Keratinocyte (primary cell): ENCODE measurements at regions not wholly inside any gene's neighbourhood (a gene's known extent, or its start where the extent isn't known, plus 50 kb on each side); places are given as distances from the start of the nearest gene placed in this dataset.

Experiments
- DNase-seq: peaks from one replicate; pipeline ENCODE4 v3.0.0-alpha.2; 2011; ENCODE audit warnings: low read depth, missing footprints, low spot score
- FAIRE-seq: peaks from 2 replicates; lab custom pipeline; 2011; peaks lifted over from hg19 to GRCh38; lab: Jason Lieb, UNC
- H2AFZ ChIP-seq: 2 replicates; pipeline ENCODE4 v1.6.0; 2012; ENCODE audit warnings: low read length, control low read depth, inconsistent platforms; ENCODE audit not compliant: control insufficient read depth
- H3K27ac ChIP-seq: 2 replicates; pipeline ENCODE4 v1.5.1; 2011; ENCODE audit warnings: low read length; ENCODE audit not compliant: control insufficient read depth, insufficient read depth
- H3K27me3 ChIP-seq: 3 replicates; pipeline ENCODE4 v1.6.0; 2011; ENCODE audit warnings: low read length; ENCODE audit not compliant: control insufficient read depth, insufficient read depth; ENCODE audit errors: extremely low read depth
- H3K36me3 ChIP-seq, 2 experiments: 2 replicates in 1 of 2; 3 replicates in 1 of 2; pipeline ENCODE4 v1.5.1; 2011; ENCODE audit warnings: low read length in 2 of 2, mild to moderate bottlenecking in 1 of 2; ENCODE audit not compliant: control insufficient read depth in 2 of 2, insufficient read depth in 2 of 2; ENCODE audit errors: extremely low read depth in 1 of 2
- H3K4me1 ChIP-seq: 3 replicates; pipeline ENCODE4 v1.5.1; 2011; ENCODE audit warnings: low read length; ENCODE audit not compliant: control insufficient read depth, insufficient read depth; ENCODE audit errors: extremely low read depth
- H3K4me2 ChIP-seq: 3 replicates; pipeline ENCODE4 v1.6.0; 2011; ENCODE audit warnings: low read depth, low read length; ENCODE audit not compliant: control insufficient read depth, insufficient read depth; ENCODE audit errors: extremely low read depth
- H3K4me3 ChIP-seq, 3 experiments: fragments of 200-600 bp in 1 of 3; sonication (generic) in 1 of 3; 2 replicates in 2 of 3; 3 replicates in 1 of 3; pipeline ENCODE4 v1.5.1; 2011 to 2016; ENCODE audit warnings: low read length in 3 of 3, mild to moderate bottlenecking in 3 of 3, control low read depth in 2 of 3, inconsistent platforms in 1 of 3, low read depth in 1 of 3, mixed read lengths in 1 of 3, mixed run types in 1 of 3, moderate library complexity in 1 of 3; ENCODE audit not compliant: control insufficient read depth in 2 of 3, insufficient read depth in 2 of 3; ENCODE audit errors: extremely low read depth in 1 of 3
- H3K79me2 ChIP-seq: 2 replicates; pipeline ENCODE4 v1.6.0; 2012; ENCODE audit warnings: low read length; ENCODE audit not compliant: control insufficient read depth, insufficient read depth
- H3K9ac ChIP-seq: 3 replicates; pipeline ENCODE4 v1.6.0; 2011; ENCODE audit warnings: low read length; ENCODE audit not compliant: control insufficient read depth, insufficient read depth; ENCODE audit errors: extremely low read depth
- H3K9me1 ChIP-seq: 3 replicates; pipeline ENCODE4 v1.6.0; 2011; ENCODE audit warnings: low read length; ENCODE audit not compliant: control insufficient read depth, insufficient read depth; ENCODE audit errors: extremely low read depth
- H3K9me3 ChIP-seq: 2 replicates; pipeline ENCODE4 v1.5.1; 2012; ENCODE audit warnings: low read depth, low read length; ENCODE audit not compliant: control insufficient read depth
- H4K20me1 ChIP-seq: 3 replicates; pipeline ENCODE4 v1.6.0; 2011; ENCODE audit warnings: low read length; ENCODE audit not compliant: control insufficient read depth, insufficient read depth; ENCODE audit errors: extremely low read depth
- CTCF ChIP-seq, 3 experiments: IDR thresholded peaks in 1 of 3; conservative IDR thresholded peaks in 1 of 3; optimal IDR thresholded peaks in 1 of 3; 2 replicates in 2 of 3; 3 replicates in 1 of 3; pipeline versions ENCODE3 to v1.5.1; 2011; ENCODE audit warnings: low read length in 3 of 3, mild to moderate bottlenecking in 3 of 3, moderate library complexity in 2 of 3, control low read depth in 1 of 3, inconsistent platforms in 1 of 3; ENCODE audit not compliant: insufficient read depth in 2 of 3; ENCODE audit errors: extremely low read depth in 1 of 3
- EZH2 ChIP-seq: IDR thresholded peaks from one replicate; pipeline ENCODE4 v1.6.1; 2012; ENCODE audit warnings: inconsistent platforms, mild to moderate bottlenecking, low read length, moderate library complexity
- dilution Hi-C: fragments of 300-500 bp; cut with MboI; formaldehyde crosslinking; loops from one replicate; pipeline ENCODE4 v1.7.0; 2020; ENCODE audit warnings: low sequenced_read_pairs; ENCODE audit not compliant: extremely low pct_ligation_motif_present

GRCh38 chr5:54362434-54362833 lies 52.1 kb upstream of the ARL15 start:
- DNase-seq, result no peak
- no peaks in the 10 kb centered on the region for H3K79me2 ChIP-seq
- no peak overlapping the region for H2AFZ ChIP-seq
- no peaks in the 10 kb centered on the region for H3K36me3 ChIP-seq
- H3K4me1 ChIP-seq, result peaks cover 19% of the 10 kb centered on the region
- H3K4me2 ChIP-seq, result no peak overlapping the region
- H3K27ac ChIP-seq, result no peak overlapping the region
- no peaks in the 10 kb centered on the region for H3K27me3 ChIP-seq
- no peaks in the 10 kb centered on the region for H3K9me3 ChIP-seq
- no peak for TF ChIP-seq CTCF (optimal IDR thresholded peaks at IDR 0.05 in 1 of 3, IDR thresholded peaks at IDR 0.05 in 1 of 3, conservative IDR thresholded peaks at IDR 0.05 in 1 of 3; ENCODE audit: extremely low read depth in 1 of 3, insufficient read depth in 2 of 3, low read length in 3 of 3)
- no peak for TF ChIP-seq EZH2
- no peaks in the 10 kb centered on the region for H4K20me1 ChIP-seq
- dilution Hi-C loops, result no loop called here
- peak; percentile 44 for FAIRE-seq
- H3K4me3 ChIP-seq, result no peak overlapping the region
- H3K9me1 ChIP-seq, result no peaks in the 10 kb centered on the region
- H3K9ac ChIP-seq, result no peak overlapping the region

- H3K4me1 ChIP-seq, result peaks cover 19% of the 10 kb centered on the region
- no peaks in the 10 kb centered on the region for H3K9me3 ChIP-seq
- dilution Hi-C loops, result no loop called here
- FAIRE-seq, result no peak
- no peaks in the 10 kb centered on the region for H3K9me1 ChIP-seq
- no peak overlapping the region for H3K9ac ChIP-seq
- no peaks in the 10 kb centered on the region for H3K27me3 ChIP-seq
- H2AFZ ChIP-seq, result no peak overlapping the region
- H3K4me2 ChIP-seq, result no peak overlapping the region
- H3K27ac ChIP-seq, result no peak overlapping the region
- TF ChIP-seq EZH2 (no peak), CTCF (optimal IDR thresholded peaks at IDR 0.05 in 1 of 3, IDR thresholded peaks at IDR 0.05 in 1 of 3, conservative IDR thresholded peaks at IDR 0.05 in 1 of 3; ENCODE audit: extremely low read depth in 1 of 3, insufficient read depth in 2 of 3, low read length in 3 of 3) (no peak)
- no peaks in the 10 kb centered on the region for H3K79me2 ChIP-seq
- no peaks in the 10 kb centered on the region for H4K20me1 ChIP-seq
- no peak for DNase-seq
- no peaks in the 10 kb centered on the region for H3K36me3 ChIP-seq
- no peak overlapping the region for H3K4me3 ChIP-seq
Observed at GRCh38 chr5:54361691-54362411, 51.5 kb upstream of the ARL15 start.
